HG02678 (cell line): ENCODE measurements at regions not wholly inside any gene's neighbourhood (a gene's known extent, or its start where the extent isn't known, plus 50 kb on each side); places are given as distances from the start of the nearest gene placed in this dataset.

Experiments
- ATAC-seq: cut with Tn5 transposase; IDR thresholded peaks from one replicate; pipeline ENCODE4 v1.9.1; 2021; ENCODE audit warnings: mild to moderate bottlenecking, moderate library complexity; ENCODE audit not compliant: unreplicated experiment

DNA sequence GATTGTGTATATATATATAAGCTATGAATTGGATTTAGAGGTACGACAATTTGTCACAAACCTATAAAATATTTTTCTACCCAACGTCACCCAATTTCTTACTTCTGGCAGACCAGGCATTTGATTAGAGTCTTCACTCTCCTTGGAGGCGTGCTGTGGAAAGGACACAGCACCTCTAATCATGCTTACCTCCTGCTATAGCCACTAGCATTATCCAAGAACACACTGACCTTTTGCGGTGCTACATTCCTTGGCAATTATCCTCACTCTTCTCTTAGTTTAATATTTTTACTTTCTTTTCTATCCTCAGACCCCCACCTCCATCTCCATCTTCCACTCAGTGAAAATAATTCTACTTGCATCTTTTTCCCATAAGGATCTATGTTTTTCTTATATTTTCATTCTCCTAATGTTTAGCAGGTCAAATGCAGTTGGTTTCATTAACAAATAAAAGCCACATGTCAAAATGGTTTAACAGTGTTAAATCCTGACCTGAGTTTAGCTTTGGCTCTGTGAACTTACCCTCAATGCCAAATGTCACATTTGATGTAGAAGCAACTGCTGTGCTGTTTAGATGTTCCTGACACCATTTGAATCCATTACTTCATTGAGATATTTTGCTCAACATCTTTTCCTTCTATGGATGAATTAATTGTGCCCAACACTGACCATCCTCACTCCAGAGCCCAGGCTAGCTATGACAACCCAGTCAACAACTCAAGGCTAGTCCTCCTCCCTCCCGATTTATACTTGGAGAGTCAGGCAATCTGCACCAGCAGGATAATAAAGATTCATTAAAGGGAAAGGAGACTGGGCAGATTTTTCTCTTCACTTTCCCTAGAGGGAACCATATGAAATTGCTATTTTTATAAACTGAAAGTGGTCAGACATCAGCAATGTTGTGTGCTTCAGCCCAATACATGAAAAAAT is 240.5 kb downstream of the MREG start:
- ATAC-seq, result no peak

- no peak for ATAC-seq
Observed at GRCh38 chr2:215772003-215772402, 241.3 kb downstream of the MREG start.

DNA sequence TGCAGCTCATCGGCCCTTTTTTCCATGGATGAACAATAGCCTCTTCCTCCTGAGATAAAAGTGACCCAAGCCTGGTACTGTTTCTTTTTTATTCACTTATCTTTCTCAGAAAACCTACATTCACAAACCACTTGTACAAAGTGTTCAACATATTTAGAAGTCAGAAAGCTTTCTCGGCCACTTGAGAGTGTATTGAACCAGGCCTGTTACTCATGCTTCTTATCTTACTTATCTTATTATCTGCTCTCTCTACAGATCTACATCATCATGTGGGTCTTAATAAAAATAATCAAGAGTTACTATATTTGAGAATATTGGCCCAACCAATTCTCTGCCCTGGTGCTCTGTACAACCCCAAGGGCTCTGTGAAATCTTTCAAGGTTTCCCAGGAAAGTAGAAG is 242.1 kb downstream of the MREG start:
- no peak for ATAC-seq

DNA sequence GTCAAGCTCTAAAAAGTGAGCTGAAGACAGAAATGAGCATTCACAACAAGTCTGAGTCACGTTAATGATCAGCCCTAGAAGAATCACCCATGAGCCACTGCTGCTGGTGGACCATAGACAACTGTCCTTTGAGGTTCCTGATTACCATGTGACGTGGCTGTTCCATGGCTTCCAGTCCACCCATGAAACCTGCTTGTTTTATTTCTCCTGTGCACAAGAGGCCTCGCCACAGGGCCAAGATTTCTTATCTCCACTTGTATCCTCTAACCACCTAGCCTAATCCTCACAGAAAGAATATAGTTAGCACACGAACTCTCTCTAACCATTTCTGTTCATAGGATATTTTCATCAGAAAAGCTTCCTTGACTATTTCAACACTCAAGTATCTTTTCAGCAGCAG is 242.7 kb downstream of the MREG start:
- no peak for ATAC-seq

GRCh38 chr2:215769246-215769645 is 244.1 kb downstream of the MREG start:
- ATAC-seq, result no peak

DNA sequence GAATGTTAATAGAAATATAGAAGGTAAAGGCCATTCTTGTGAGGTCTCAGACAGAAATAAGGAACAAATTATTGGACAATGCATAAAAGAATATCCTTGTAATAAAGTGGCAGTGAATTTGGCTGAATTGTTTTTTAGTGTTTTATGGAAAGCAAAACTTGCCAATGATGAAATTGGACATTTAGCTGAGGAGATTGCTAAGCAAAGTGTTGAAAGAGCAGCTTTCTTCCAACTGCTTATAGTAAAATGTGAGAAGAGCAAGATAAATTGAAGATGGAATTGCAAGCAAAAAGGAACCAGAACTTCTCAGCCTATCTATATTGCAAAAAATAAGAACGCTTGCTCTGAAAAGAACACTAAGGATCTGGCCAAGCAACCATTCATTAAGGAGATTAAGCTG is 245.7 kb downstream of the MREG start:
- ATAC-seq, result no peak

DNA sequence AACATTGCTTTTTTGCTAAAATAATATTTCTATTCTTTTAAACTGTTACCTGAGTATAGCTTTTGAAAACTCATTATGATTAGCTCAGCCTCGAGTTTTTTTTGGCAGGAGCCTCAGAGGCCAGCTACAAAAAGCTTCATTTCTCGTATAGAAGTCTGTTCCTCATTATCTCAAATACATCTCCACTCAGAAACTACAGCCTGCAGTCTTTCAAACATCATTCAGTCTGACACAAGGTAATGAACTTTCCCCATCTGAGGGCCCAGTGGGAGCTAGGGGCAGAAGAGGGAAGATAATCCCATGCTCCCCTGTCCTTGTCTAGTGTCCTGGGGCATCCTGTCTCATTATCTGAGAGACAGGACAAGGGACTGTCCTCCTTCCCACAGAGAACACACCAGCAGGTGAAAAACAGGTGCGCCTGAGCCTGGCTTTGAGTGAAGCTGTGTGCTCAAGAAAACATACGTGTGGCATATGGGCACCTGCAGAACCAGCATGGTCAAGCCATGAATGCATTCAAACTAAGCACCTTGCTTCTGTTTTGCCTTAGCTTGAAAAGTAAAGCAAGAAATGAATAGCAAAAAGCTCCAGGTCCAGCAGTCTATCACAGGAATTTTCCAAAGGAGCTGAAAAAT is 247.5 kb downstream of the MREG start:
- ATAC-seq, result no peak

DNA sequence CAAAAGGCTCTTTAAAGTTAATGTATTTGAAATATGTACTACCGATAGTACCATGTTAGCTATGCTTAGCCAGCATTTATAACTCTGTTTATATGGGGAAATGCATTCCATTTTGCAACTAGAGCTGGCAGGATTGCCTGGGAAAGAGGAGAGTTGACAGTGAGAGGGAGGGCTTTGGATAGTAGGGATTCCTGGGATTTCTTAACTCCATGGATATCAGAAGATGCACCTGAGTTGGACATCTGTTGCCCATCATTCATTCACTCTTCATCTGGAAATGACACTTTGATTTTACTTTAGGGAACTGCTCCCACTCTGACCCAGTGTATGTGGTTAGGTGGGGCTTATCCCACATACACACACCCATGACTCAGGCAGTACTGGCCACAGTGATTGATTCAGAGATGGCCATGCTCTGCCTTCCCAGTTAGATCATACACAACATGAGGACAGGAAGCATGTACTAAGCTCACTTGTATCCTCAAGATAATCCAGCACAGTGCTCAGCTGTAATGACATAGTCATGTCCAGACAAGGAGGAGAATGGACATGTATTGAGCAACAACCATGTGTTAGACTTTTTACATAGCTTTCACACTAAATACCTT is 248.8 kb downstream of the MREG start:
- no peak for ATAC-seq

GRCh38 chr2:215760557-215760956 is 252.8 kb downstream of the MREG start:
- no peak for ATAC-seq

- no peak for ATAC-seq
Observed at GRCh38 chr2:215760091-215760490, 253.3 kb downstream of the MREG start.

DNA sequence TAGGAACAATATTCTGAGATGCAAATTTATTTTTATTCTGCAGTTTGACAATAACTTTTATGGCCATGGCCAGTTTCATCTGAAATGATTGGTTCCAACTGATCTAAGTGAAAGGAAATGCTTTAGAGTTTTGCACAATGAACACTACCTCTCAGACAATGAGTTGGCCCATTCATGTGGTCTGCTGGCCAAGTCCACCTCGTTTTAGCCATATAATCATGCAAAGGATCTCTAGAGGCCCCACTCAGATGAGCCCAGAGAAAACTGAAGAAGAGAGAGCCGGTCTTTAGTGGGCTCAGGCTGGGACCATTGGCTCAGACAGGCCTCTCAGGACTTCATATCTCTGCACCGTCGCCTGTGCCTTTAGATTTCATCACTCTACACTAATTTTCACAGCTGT is 254.7 kb downstream of the MREG start:
- no peak for ATAC-seq

GRCh38 chr2:215756346-215756730 is 257.0 kb downstream of the MREG start:
- no peak for ATAC-seq

DNA sequence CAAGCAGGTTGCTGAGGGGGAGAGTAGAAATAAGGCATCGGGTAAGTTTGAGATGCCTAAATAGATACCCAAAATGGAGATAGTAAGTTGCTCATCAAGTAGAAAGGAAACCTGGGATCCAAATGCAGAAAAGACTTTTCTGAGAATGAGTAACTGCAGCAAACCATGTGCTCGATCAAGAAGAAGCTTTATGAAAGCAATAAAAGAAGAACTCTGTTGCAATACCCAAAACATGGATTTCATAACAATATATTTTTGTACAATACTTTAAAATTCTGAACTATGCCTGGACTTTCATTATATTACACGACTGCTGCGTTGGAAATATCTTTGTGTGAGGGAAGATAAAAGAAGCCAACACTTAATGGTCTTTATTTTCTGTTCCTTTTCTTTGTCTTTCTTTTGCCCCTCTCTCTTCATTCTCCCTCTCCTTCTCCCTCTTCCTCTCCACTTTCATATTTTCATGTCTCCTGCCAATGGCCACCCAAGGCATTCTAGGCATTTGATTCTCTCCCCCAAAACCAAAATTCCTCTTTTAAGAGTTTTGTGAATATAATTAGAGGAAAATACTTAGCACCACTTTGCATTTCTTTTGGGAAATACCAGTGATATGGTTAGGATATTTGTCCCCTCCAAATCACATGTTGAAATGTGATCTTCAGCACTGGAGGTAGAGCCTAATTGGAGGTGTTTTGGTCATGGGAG is 257.6 kb downstream of the MREG start:
- no peak for ATAC-seq

GRCh38 chr2:215754546-215754945 is 258.8 kb downstream of the MREG start:
- no peak for ATAC-seq

DNA sequence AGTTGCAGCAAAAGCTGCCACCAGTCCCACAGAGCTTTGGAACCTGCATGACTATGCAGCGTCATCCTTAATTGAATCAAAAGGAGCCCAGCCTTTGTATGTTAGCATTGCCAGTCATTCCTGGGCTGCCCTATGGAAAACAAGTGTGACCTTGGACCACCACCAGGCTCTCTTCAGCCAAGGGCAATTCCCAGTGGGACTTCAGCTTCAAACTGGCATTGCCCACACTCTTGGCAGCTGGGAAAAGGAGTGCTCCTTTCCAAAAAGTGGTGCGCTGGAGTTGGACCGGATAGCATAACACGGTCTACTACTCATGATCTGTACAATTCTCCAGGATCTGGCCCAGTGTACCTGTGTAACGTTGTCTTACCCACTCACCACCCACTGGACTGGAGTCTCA is 259.5 kb downstream of the MREG start:
- ATAC-seq, result no peak

DNA sequence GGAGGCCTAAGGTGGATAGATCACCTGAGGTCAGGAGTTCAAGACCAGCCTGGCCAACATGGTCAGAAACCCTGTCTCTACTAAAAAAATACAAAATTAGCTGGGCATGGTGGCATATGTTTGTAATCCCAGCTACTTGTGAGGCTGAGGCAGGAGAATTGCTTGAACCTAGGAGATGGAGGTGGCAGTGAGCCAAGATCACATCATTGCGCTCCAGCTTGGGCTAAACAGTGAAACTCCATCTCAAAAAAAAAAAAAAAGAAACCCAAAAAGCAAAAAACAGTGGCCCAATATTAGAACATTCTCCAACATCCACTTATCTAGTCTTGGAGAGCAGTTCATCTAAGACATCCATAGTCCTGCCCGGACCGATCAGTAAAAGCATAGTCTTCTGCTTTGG is 260.4 kb downstream of the MREG start:
- no peak for ATAC-seq

GRCh38 chr2:215752436-215752835 is 260.9 kb downstream of the MREG start:
- no peak for ATAC-seq

DNA sequence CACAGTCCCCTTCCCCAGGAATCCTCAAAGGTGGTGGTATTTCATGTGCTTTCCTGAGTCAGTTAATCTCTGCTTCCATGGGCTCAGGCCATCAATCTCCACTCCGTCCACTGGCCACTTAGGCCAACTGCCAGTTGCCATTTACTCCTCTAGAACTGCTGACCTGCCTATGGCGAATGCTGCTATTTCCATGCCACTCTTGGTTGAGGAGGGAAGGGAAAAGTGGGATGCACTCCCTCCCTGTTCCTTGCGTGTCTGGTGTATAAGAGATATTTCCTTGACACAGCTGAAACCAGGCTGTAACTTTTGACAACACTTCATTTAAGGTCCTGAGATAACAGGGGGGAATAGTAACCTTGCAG is 261.5 kb downstream of the MREG start:
- ATAC-seq, result no peak

DNA sequence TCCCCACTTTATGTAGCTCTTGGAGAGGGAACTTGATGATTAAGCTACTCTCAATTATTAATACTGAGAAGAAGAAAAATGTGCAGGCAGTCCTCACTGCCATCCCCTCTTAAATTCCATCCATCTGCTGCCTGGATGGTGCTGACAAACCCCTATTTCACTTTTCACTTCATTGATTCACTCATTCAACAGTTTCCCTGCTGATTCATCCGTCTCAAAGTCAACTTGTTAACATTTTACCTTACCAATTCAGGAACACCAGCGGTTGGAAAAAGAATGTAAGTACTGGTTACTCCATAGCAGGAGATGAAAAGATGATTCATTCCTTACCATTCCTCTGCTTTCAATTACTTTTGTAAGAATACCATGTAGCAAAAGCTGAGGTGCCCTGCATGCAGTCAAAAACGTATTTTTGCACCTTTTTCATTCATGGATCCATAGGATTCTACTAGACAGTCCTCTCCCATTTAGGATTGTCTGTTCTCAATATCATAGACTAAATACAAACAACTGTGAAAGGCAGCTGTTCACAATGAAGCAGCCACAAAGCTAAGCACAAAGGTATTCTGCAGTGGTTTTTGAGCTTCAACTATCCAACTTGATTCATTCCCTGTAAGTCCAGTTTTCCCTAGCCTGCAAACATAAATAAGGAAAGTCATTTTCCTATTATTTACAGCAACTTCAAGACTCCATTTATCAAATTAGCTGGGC is 262.0 kb downstream of the MREG start:
- ATAC-seq, result no peak

DNA sequence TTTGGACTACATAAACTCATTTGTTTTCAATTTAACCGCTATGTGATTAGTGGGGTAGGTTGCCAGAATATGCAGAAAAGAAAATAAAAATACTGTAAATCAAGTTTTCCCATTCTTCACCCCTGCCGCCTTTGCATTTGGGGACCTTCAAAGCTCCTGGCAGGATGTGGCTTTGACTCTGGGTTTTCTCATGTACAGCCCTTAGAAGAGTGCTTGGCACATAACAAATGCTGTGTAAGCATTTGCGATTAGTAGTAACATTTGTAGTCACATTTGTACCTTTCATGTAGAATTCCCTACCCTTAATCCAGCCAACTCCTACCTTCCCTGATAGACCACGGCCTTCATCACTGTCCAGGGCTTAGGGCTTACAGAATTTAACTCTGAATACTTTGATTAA is 262.6 kb downstream of the MREG start:
- ATAC-seq, result no peak
